Renal cortical epithelial cell (primary cell): ENCODE measurements at regions not wholly inside any gene's neighbourhood (a gene's known extent, or its start where the extent isn't known, plus 50 kb on each side); places are given as distances from the start of the nearest gene placed in this dataset.
"Not testable (repeated sequence)": the region's sequence is repeated elsewhere in the genome, so short reads cannot be mapped to it uniquely, and the experiment has no call there.

ENCODE experiments used
- DNase-seq: peaks from one replicate; pipeline ENCODE4 v3.0.0-alpha.2; 2011; ENCODE audit warnings: low read depth

- no peak for DNase-seq
Measured at GRCh38 chr5:28927559-28928326, 1889.4 kb upstream of the CDH9 start.

- DNase-seq = no peak
Measured at GRCh38 chr5:28926422-28926821, 1888.0 kb upstream of the CDH9 start.

GRCh38 chr5:28917631-28918030 is 1879.2 kb upstream of the CDH9 start:
- DNase-seq = no peak

- DNase-seq = no peak
Measured at GRCh38 chr5:28914297-28914696, 1875.9 kb upstream of the CDH9 start.

- DNase-seq = no peak
Measured at GRCh38 chr5:28903643-28904042, 1865.3 kb upstream of the CDH9 start.

GRCh38 chr5:28896949-28897348 is 1858.6 kb upstream of the CDH9 start:
- no peak for DNase-seq

- no peak for DNase-seq
Measured at GRCh38 chr5:28880936-28881335, 1842.5 kb upstream of the CDH9 start.

- no peak for DNase-seq
Measured at GRCh38 chr5:28877050-28877449, 1838.7 kb upstream of the CDH9 start.

- DNase-seq = no peak
Measured at GRCh38 chr5:28864006-28864405, 1825.6 kb upstream of the CDH9 start.

GRCh38 chr5:28862860-28863196 is 1824.4 kb upstream of the CDH9 start:
- DNase-seq = no peak

- no peak for DNase-seq
Measured at GRCh38 chr5:28862137-28862859, 1823.9 kb upstream of the CDH9 start.

- DNase-seq = no peak
Measured at GRCh38 chr5:28855626-28856025, 1817.2 kb upstream of the CDH9 start.

- no peak for DNase-seq
Measured at GRCh38 chr5:28850320-28850921, 1812.0 kb upstream of the CDH9 start.

- no peak for DNase-seq
Measured at GRCh38 chr5:28831042-28831441, 1792.7 kb upstream of the CDH9 start.

GRCh38 chr5:28823231-28823630 is 1784.8 kb upstream of the CDH9 start:
- no peak for DNase-seq

- DNase-seq = no peak
Measured at GRCh38 chr5:28822071-28822470, 1783.7 kb upstream of the CDH9 start.

- no peak for DNase-seq
Measured at GRCh38 chr5:28810751-28811136, 1772.4 kb upstream of the CDH9 start.

- DNase-seq = no peak
Measured at GRCh38 chr5:28809811-28810750, 1771.7 kb upstream of the CDH9 start.

GRCh38 chr5:28808967-28809810 is 1770.8 kb upstream of the CDH9 start:
- no peak for DNase-seq

GRCh38 chr5:28807195-28807729 is 1768.9 kb upstream of the CDH9 start:
- DNase-seq = no peak

- not testable (repeated sequence) for DNase-seq
Measured at GRCh38 chr5:28799035-28799434, 1760.6 kb upstream of the CDH9 start.
